Cerebellar cortex (tissue), 1 donor: ENCODE measurements at regions not wholly inside any gene's neighbourhood (a gene's known extent, or its start where the extent isn't known, plus 50 kb on each side); places are given as distances from the start of the nearest gene placed in this dataset.

Experiments used
- DNase-seq: peaks from one replicate; pipeline ENCODE4 v3.0.0-alpha.2; 2015; ENCODE audit warnings: low spot score

DNA sequence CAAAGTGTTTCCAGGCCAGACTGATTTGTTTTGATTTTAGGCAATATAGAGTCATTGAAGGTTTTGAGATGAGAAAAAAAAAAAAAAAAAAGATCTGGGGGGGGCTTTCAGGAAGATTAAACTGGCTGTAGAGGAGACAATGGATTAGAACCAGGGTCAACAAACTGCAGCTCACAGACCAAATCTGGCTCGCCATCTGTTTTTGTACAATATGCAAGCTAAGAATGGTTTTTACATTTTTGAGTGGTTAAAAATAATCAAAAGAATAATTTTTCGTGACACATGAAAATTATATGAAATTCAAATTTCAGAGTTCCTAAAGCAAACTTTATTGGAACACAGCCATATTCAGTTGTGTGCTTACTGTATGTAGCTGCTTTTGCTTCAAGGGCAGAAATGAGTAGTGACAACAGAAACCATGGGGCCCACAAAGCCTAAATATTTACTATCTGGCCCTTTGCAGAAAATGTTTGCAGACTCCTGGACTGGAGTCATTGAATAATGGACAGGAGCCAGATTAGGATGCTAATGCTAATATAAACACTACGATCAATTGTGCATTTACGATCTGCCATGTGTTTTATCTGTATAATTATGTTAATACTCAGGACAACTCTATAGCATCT is 375.7 kb upstream of the DAB1 start:
- no peak for DNase-seq

DNA sequence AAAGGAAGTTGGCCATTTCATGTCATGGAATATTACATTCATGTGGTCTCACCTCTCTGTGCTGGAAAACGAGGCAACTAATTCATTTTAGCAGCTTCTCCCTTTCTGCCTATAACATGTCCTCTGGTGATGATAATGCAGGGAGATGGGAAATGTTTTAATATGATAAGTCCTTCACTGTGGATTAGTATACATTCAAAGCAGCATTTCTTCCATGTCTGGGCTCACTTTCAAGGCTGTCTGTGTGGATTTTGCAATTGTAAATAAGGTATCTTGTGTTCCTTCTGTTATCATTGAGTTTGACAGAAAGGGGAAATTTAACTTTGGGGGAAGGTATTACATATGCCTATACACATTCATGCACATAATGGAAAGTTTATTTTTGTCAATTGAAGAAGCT is 374.7 kb upstream of the DAB1 start:
- DNase-seq: no peak

DNA sequence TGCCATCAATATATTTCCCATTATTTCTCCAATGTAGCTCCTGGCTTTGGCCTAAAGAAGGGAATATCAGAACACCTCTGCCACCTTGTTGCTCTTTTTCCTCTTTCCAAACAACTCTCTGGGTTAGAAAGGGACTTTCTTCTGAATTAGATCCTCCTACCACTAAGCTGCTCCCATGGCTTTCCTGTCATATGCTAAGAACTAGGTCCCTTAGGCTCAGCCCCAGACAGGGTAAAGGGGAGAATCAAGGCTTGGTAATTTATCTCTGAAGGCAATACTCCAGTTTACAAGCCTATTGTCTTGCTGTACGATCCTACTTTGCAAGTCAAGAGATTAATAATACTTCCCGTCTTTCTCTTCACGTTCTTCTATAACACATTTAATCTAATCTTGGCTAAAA is 373.2 kb upstream of the DAB1 start:
- DNase-seq: no peak

DNA sequence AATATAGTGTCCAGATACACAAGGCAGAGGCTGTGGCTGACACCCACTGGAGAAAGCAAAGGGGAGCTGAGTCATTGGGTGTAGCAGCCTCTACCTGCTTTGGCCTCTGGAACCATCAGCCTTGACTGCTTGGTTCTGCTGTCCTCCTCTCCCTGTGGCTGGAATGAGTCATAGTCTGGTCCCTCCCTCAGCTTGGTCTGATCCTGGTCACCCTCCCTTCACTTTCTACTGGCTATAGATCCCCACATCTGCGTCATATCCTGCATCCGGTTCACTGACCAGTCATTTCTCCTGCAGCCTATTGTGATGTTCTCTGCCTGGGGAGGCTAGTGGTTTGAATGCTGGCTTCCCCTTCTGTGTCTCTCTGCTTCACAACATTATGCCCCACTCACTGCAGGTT is 372.8 kb upstream of the DAB1 start:
- DNase-seq: no peak

DNA sequence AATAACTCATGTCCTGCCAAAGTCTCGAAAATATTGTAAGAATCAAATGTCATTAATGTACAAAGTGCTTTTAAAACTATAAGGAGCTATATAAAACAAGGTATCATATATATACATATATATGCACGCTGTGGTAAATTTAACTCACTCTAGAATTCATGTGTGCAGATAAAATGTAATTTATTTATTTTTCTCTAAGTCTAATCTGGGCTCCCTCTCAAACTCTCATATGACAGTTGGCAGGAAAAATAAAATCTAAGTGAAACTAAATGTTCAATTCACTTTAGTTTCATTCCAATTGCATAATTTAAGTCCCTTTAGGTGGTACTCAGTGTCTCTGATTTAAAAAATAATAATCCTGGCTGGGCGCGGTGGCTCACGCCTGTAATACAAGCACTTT is 372.0 kb upstream of the DAB1 start:
- DNase-seq: no peak

DNA sequence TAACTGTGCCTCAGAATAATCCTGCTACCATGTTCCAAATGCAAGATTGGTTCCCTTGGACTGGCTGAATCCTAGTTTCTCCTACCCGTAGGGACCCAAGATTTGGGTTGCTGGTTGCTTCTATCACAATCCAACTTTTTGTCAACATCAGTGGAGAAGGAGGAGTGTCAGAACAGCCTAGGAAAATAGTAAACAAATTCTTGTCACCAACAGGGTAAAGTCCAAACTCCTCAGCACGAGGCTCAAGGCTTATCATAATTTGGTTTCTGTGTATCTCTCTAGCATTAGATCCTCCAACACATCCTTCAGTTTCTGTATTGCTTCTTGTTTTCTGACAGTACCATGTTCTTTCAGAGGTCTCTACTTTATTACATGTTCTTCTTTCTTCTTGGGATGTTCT is 370.2 kb upstream of the DAB1 start:
- no peak for DNase-seq

DNA sequence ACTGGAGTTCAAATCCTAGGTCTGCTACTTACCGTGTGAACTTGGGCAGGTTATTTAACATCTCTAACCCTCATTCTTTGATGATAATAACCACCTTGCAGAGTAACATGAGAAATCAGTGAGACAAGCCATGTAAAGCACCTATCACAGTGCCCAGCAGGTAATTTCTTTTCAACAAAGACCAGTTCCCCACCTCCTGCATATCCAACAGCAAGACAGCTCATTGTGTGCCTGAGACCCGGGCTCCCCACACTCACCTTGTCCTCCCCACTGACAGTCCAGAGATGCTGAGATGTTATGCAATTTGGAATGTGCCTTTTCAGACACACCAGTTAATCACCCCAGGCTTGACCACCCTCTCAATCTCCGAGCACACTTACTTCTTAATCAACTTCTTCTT is 367.6 kb upstream of the DAB1 start:
- DNase-seq: no peak

DNA sequence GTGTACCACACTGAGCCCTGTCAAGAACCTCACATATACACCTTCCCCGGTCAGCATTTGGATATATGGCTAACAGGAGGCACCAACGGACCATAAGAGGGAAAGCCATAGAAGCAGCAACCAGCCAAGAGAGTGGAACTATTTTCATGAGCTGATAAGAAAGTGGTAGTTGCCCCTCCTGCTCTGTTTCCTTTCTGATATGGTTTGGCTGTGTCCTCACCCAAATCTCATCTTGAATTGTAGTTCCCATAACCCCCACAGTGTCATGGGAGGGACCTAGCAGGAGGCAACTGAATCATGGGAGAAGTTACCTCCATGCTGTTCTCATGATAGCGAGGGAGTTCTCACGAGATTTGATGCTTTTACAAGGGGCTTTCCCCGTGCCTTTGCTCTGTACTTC is 366.1 kb upstream of the DAB1 start:
- DNase-seq: no peak

DNA sequence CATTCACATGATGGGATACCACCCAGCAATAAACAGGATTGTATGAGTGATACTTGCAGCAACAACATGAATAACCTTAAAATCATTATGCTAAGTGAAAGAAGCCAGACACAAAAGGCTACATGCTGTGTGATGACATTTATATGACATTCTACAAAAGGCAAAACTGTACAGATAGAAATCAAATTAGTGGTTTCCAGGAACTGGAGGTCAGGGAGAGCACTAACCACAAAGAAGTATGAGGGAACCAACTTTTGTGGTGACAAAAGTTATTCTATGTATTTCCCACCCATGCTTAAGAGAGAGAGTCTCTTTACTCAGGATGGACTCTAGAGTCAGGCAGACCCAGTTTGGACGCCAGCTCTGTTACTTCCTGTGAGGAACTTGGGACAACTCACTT is 364.5 kb upstream of the DAB1 start:
- DNase-seq: no peak

DNA sequence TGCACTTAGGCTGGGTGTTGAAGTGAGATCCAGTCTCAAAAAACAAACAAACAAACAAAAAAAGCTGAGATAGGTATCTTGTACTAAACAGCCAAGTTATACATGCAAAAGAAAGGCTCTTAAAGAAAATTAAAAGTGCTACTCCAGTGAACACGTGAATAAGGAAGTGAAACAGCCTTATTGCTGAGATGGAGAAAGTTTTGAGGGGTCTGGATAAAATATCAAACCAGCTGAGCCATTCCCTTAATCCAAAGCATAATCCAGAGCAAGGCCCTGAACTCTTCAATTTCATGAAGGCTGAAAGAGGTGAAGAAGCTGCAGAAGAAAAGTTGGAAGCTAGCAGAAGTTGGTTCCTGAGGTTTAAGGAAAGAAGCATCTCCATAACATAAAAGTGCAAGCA is 360.5 kb upstream of the DAB1 start:
- DNase-seq: no peak

DNA sequence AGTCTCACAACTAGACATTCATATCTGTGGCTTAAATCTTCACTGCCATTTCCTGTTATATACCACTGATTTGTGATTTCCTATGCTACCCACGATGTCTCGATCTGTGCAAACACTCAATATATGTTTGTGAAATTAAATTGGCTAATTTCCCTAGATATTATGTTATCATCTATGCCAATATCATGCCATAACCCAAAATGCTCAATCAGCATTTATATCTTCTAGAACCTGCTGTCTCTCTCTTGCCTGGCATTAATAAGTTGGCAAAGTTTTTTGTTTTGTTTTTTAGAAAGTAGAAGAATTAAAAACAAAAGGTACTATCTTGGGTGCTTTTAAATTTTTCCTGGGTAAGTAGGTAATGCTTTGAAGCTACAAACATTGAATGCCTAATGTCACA is 358.5 kb upstream of the DAB1 start:
- DNase-seq: no peak

DNA sequence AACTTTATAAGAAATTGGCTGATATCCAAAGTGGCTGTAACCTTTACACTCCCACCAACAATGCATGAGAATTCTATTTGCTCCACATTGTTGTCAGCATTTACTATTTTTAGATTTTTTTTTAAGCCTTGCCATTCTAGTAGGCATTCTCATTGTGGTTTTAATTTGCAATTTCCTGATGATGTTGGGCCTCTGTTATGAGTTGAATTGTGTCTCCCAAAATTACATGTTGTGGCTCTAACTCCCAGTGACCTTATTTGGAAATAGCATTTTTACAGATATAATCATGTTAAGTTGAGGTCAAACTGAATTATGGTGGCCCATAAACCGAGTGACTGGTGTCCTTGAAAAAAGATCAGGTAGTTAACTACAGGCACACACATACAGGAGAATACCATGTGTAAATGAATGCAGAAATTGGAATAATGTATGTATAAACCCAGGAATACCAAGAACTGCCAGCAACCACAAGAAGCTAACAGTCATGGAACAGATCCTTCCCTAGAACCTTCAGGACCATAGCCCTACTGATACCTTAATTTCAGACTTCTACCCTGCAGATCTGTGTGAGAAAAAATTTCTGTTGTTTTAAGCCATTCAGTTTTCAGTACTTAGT is 348.8 kb upstream of the DAB1 start:
- DNase-seq: no peak

DNA sequence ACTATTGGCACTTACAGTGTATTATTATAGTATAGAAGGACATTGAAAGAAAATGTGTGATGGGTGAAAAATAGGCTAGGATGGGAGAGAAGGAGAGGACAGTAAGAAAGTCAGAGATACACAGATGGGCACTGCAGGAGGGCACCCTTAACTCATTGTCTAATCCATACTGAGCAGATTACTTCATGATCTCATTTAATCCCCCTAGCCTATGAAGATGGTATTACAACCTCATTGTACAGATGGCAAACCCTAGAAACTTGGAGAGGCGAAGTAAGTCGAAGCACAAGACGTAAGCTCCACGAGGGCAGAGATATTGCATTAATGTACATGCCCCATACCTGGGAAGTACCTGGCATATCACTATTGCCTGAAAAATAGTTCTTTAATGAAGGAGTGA is 346.9 kb upstream of the DAB1 start:
- DNase-seq: peak; percentile 4

DNA sequence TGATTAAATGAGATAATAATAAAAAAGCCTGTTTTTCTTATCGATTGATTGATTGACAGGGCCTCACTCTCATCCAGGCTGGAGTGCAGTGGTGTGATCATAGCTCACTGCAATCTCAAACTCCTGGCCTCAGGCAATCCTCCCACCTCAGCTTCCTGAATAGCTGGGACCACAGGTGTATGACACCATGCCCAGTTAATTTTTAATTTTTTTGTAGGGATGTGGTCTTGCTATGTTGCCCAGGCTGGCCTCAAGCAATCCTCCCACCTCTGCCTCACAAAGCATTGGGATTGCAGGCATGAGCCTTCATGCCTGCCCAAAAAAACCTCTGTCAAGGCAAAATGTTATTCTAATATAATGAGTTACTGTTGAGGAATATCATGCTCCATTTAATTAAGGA is 346.4 kb upstream of the DAB1 start:
- no peak for DNase-seq

DNA sequence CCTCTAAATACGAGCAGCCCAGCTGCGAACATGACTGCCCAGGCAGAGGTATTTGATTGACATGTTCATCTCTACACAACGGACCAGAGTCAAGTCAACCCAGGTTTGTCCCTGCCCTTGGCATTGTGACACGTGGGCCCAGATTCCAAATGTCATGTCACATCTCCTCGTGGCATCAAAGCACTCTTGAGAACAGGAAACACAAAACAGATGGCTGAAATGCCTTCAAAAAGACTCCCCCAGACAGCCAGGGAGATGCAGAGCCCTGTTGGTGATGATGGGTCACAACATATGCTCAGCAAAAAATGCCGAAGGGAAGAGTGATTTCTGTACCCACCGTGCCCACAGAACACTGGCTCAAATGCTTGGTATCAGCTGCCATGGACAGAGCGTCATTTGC is 337.8 kb upstream of the DAB1 start:
- peak; percentile 85 for DNase-seq

DNA sequence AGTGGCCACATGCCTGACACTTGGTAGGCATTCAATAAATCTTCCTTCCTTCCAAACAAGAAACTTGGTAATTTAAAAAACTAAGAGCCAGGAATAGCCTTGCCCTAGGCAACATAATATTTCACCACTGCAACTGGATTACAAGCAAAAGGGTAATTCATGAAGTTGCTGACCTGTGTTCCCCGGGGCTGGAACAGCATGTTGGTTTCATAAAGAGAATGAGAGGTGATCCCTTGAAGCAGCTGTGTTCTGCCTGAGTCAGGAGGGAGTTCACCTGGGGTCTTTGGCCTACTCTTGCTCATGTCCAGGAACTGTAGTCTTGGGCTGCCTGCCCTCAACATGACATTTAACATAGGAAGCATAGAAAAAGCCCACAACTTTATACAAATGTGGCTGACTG is 329.0 kb upstream of the DAB1 start:
- DNase-seq: no peak

DNA sequence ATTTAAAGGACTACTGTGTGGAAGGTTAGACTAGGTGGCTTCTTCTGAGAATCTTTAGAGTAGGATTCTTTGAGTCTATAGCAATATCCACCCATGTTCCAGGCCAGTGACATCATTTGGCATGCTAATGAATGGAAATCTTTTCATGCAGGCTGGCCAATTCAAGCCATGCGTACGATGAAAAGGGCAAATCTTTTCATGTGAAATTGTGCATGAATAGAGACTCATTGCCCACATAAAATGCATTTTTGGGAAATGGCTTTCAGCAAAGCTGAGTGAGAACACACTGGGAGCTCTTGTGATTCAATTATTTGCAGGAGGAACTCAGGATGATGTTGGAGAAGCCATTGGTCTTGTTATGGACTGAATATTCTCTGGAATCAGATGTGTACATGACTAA is 324.9 kb upstream of the DAB1 start:
- no peak for DNase-seq

DNA sequence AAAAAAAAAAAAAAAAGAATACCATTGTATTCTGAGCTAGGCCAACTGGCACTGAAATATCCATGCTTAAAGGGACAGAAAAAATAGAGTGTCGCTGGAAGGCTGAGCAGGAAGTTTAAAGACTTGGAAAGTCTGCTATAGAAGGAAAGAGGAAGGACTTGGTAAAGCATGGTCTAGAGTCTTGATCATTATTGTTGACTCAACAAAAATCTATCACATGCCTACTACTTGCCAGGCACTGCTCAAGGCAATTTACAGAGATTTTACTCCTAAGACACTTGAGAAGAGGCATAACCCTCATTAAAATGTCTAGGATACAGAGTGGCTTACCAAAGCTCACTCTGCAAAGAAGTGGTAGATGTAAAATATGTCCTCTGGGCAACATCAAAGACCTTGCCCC is 324.0 kb upstream of the DAB1 start:
- DNase-seq: no peak

DNA sequence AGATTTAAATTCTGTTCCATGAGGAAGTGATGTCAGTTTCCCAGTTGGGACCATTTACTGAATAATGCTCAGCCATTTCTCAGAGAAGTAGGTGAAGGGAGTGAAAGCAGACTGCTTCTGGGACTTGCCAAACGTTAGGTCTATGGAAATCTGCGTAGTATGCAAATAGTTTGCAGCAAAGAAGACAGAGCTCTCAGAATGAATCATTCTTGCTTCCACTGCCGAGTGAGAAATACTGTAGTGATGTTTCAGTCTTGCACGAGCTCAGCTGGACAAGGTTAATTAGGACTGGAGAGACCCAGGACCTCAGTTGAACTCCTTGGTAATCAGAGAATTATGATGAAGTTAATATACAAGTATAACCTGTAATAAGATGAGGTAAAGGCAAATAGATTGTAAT is 317.7 kb upstream of the DAB1 start:
- no peak for DNase-seq

DNA sequence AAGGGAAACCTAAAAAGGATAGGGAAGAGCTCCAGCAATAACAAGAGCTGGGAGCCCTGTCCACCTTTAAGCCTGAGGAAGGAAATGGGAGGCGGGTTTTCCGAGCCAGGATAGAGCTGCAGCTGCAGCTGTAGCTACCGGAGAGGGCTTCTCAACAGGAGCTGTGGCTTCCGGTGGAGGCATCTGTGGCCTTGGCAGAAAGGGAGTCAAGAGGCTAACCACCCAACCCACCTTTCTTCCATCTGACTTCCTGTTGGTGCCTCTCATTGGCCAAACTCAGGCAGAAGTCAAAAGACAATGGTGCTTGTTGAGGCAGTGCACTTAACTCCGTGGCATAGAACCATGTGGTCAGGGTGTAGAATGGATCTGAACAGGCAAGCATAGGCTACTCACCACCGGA is 313.1 kb upstream of the DAB1 start:
- DNase-seq: no peak

DNA sequence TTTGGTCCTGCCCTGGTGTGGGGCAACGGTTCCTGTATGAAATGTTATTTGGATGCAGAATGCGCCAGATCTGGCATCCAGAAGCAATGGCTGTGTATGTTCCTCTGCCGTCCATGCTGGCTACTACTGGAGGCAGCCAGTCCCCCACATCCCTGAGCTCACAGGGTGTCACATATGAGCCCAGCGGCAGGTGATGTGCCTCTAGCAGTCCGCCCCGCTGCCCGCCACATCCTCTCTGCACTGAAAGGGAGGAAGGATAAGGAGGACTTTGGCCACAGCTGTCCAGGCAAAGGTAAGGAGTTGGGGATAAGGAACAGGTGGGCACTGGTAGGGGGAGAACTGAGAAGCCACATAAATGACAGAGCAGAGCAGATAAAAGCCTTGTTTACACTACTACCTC is 305.3 kb upstream of the DAB1 start:
- no peak for DNase-seq

DNA sequence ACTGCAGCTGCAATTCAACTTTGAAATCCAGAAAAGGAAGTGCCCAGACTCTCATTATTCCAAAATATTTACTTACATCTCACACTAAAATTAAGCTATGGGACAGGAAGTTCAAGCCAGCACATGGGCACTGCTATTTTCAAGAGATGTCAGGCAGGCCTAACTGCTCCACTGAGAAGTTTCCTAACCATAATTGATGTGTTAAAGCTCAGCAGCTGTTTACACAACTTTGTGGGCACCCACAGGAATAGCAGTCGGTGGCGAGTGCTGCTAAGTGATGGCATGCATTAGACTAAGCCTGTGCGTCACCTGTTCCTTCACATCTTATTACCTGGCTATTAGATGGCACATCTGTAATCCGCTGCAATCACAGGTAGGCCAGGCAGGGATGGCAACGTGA is 303.3 kb upstream of the DAB1 start:
- no peak for DNase-seq

DNA sequence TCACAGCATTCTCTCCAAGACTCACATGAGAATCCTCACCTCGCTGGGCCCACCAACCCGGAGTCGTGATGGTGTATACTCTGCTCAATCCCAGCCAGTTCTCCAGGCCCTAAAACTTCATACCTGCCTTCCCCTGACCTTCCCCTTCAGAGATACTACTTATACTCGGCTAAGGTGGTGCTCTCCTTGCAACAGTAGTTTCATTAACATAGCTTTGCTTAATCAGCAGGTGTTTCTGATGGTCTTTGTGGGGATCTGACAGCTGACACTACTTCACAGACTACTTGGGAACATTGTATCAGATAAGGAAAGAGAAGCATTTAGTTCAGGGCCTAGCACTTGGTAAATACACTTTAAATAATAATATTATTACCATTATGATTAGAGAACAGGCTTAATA is 301.5 kb upstream of the DAB1 start:
- DNase-seq: no peak

DNA sequence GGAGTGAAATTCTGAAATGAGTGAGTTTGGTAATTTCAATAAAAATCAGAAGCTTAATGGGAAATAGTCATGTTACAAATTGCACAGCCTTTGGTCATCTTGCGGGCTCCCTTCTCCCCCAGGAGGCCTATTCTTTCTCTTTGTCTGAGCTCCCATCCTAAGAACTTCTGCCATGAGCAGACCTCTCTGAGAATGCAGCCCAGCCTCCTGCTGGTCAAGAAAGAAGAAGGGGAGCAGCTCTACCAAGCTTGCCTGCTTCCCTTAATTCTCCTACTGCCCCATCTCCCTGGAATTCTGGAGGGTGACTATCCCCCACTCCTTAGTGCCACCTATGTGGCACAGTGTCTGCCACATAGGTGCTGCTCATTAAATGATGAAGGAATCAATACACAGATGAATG is 300.7 kb upstream of the DAB1 start:
- no peak for DNase-seq
